HUDEP-2 (cell line): ENCODE measurements at regions not wholly inside any gene's neighbourhood (a gene's known extent, or its start where the extent isn't known, plus 50 kb on each side); places are given as distances from the start of the nearest gene placed in this dataset.

Experiments used
- DNase-seq, 76 experiments: peaks; one replicate each; lab custom pipeline; 2025; ENCODE audit not compliant: unreplicated experiment in 76 of 76; lab: John Stamatoyannopoulos, UW

GRCh38 chr9:109910671-109911518 is 130.9 kb downstream of the PALM2AKAP2 start:
- no peak for DNase-seq

GRCh38 chr9:109912082-109912582 is 132.1 kb downstream of the PALM2AKAP2 start:
- DNase-seq: no peak

- DNase-seq: no peak
Observed at GRCh38 chr9:109912726-109913460, 132.9 kb downstream of the PALM2AKAP2 start.

- DNase-seq: no peak
Observed at GRCh38 chr9:109913461-109913810, 133.4 kb downstream of the PALM2AKAP2 start.

GRCh38 chr9:109914280-109915027 is 134.5 kb downstream of the PALM2AKAP2 start:
- DNase-seq: no peak

GRCh38 chr9:109916316-109916715 is 136.3 kb downstream of the PALM2AKAP2 start:
- DNase-seq: no peak

GRCh38 chr9:109918339-109919163 is 138.6 kb downstream of the PALM2AKAP2 start:
- DNase-seq: no peak

GRCh38 chr9:109919736-109920408 is 139.9 kb downstream of the PALM2AKAP2 start:
- DNase-seq: peak in 1 of 76 experiments; percentile 5

- no peak for DNase-seq
Observed at GRCh38 chr9:109922617-109923470, 142.8 kb downstream of the PALM2AKAP2 start.

- DNase-seq: no peak
Observed at GRCh38 chr9:109923471-109923760, 143.4 kb downstream of the PALM2AKAP2 start.

- no peak for DNase-seq
Observed at GRCh38 chr9:109923806-109924205, 143.8 kb downstream of the PALM2AKAP2 start.

- no peak for DNase-seq
Observed at GRCh38 chr9:109925799-109926198, 145.8 kb downstream of the PALM2AKAP2 start.

GRCh38 chr9:109926421-109926869 is 146.4 kb downstream of the PALM2AKAP2 start:
- DNase-seq: no peak

- no peak for DNase-seq
Observed at GRCh38 chr9:109931623-109932022, 151.6 kb downstream of the PALM2AKAP2 start.

- DNase-seq: no peak
Observed at GRCh38 chr9:109934136-109934856, 154.3 kb downstream of the PALM2AKAP2 start.

- DNase-seq: no peak
Observed at GRCh38 chr9:109934857-109935215, 154.8 kb downstream of the PALM2AKAP2 start.

GRCh38 chr9:109935406-109936087 is 155.5 kb downstream of the PALM2AKAP2 start:
- DNase-seq: no peak
